Esophagus squamous epithelium (tissue), 5 donors: ENCODE measurements at regions not wholly inside any gene's neighbourhood (a gene's known extent, or its start where the extent isn't known, plus 50 kb on each side); places are given as distances from the start of the nearest gene placed in this dataset.

Experiments used
- DNase-seq: peaks from one replicate; lab custom pipeline; 2025; lab: John Stamatoyannopoulos, UW
- H3K27ac ChIP-seq, 4 donors: fragments of 200-600 bp; sonication (generic); one replicate each; pipeline ENCODE4 v1.5.1; 2016 to 2019; ENCODE audit warnings: mild to moderate bottlenecking in 1 of 4
- H3K27me3 ChIP-seq, 4 donors: fragments of 200-600 bp; sonication (generic); 1 replicate in 3 of 4; 2 replicates in 1 of 4; pipeline versions ENCODE4 v1.5.1 to v1.6.0; 2017 to 2021; ENCODE audit warnings: antibody characterized with exemption in 1 of 4
- H3K36me3 ChIP-seq, 3 donors: fragments of 200-600 bp; sonication (generic); one replicate each; pipeline ENCODE4 v1.5.1; 2016 to 2019
- H3K4me1 ChIP-seq, 3 donors: fragments of 200-600 bp; sonication (generic); one replicate each; pipeline ENCODE4 v1.5.1; 2017 to 2019
- H3K4me3 ChIP-seq, 4 donors: fragments of 200-600 bp; sonication (generic); 1 replicate in 3 of 4; 2 replicates in 1 of 4; pipeline ENCODE4 v1.5.1; 2016 to 2019; ENCODE audit warnings: mild to moderate bottlenecking in 2 of 4, moderate library complexity in 1 of 4
- H3K9me3 ChIP-seq, 3 donors: fragments of 200-600 bp; sonication (generic); one replicate each; pipeline ENCODE4 v1.5.1; 2016 to 2019
- POLR2A ChIP-seq, 4 donors: fragments of 450-650 bp; IDR thresholded peaks; one replicate each; pipeline ENCODE4 v1.6.1; 2017; ENCODE audit warnings: antibody characterized with exemption in 4 of 4, mild to moderate bottlenecking in 4 of 4, moderate library complexity in 3 of 4
- WGBS, 2 donors: methylation state at CpG; one replicate each; pipeline ENCODE4 v1.1.5; 2018; 5-methylcytosine and 5-hydroxymethylcytosine counted together
- intact Hi-C: fragments of 100-400 bp; cut with DNase I; formaldehyde crosslinking; loops from one replicate; pipeline ENCODE4 v1.15.0; 2022
- TF ChIP-seq, protein P1 (sequence below), 6 experiments: fragments of 450-650 bp in 4 of 6; fragments of 200-600 bp in 2 of 6; sonication (generic) in 2 of 6; IDR thresholded peaks; one replicate each; pipeline ENCODE4 v1.5.1; 2016 to 2019; ENCODE audit warnings: antibody characterized with exemption in 6 of 6, mild to moderate bottlenecking in 4 of 6, moderate library complexity in 4 of 6
- donor health status: DM: yes; HTN: yes; CAD: no.

- DNase-seq, result no peak
- TF ChIP-seq, protein P1, sequence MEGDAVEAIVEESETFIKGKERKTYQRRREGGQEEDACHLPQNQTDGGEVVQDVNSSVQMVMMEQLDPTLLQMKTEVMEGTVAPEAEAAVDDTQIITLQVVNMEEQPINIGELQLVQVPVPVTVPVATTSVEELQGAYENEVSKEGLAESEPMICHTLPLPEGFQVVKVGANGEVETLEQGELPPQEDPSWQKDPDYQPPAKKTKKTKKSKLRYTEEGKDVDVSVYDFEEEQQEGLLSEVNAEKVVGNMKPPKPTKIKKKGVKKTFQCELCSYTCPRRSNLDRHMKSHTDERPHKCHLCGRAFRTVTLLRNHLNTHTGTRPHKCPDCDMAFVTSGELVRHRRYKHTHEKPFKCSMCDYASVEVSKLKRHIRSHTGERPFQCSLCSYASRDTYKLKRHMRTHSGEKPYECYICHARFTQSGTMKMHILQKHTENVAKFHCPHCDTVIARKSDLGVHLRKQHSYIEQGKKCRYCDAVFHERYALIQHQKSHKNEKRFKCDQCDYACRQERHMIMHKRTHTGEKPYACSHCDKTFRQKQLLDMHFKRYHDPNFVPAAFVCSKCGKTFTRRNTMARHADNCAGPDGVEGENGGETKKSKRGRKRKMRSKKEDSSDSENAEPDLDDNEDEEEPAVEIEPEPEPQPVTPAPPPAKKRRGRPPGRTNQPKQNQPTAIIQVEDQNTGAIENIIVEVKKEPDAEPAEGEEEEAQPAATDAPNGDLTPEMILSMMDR (IDR thresholded peaks at IDR 0.05), result no peak
- TF ChIP-seq POLR2A (IDR thresholded peaks at IDR 0.05), result no peak
- no peak overlapping the region for H3K27ac ChIP-seq
- peaks cover 0 to 9% (median 0%) of the 10 kb centered on the region in 4 donors for H3K27me3 ChIP-seq
- no peak overlapping the region for H3K4me3 ChIP-seq
- no peaks in the 10 kb centered on the region for H3K36me3 ChIP-seq
- intact Hi-C loops, result no loop called here
- H3K4me1 ChIP-seq, result no peaks in the 10 kb centered on the region
- H3K9me3 ChIP-seq, result no peaks in the 10 kb centered on the region
- 32 to 55% methylated on average over 2 of the region's 2 CpGs for WGBS, 2 donors
Measured at GRCh38 chr2:133948610-133949290, 305.1 kb upstream of the MGAT5 start.

- no peak overlapping the region for H3K4me3 ChIP-seq
- no peak overlapping the region for H3K27ac ChIP-seq
- no peaks in the 10 kb centered on the region for H3K9me3 ChIP-seq
- H3K36me3 ChIP-seq, result no peaks in the 10 kb centered on the region
- no peak for DNase-seq
- H3K27me3 ChIP-seq, result peaks cover 0 to 3% (median 0%) of the 10 kb centered on the region in 4 donors
- no peaks in the 10 kb centered on the region for H3K4me1 ChIP-seq
- TF ChIP-seq POLR2A (IDR thresholded peaks at IDR 0.05), result no peak
- intact Hi-C loops, result no loop called here
- WGBS, 2 donors, result 93 to 97% methylated on average over 3 of the region's 3 CpGs
Measured at GRCh38 chr2:133949595-133949994, 304.3 kb upstream of the MGAT5 start.

DNA sequence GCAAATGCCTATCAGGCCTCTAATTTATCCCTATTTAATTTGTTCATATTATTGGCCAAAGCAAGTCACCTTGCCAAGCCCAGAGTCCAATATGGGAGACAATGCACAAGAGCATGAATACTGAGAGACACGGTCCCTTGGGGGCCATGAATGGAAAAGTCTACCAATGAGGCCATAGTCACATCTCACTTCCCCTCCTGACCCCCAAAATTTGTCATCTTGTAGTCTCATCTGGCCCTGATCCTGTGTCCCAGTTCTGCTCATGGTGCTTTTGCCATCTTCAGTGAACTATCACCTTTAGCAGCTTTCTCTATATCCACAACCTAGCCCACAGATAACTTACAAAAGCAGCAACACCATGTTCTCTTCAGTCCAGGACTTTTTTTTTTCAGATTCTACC is 302.7 kb upstream of the MGAT5 start:
- no peaks in the 10 kb centered on the region for H3K4me1 ChIP-seq
- H3K4me3 ChIP-seq, result no peak overlapping the region
- no peaks in the 10 kb centered on the region for H3K36me3 ChIP-seq
- TF ChIP-seq POLR2A (IDR thresholded peaks at IDR 0.05), result no peak
- TF ChIP-seq, protein P1 (IDR thresholded peaks at IDR 0.05), result no peak
- no peak for DNase-seq
- H3K27ac ChIP-seq, result no peak overlapping the region
- no peaks in the 10 kb centered on the region for H3K9me3 ChIP-seq
- peaks cover 0 to 10% (median 0%) of the 10 kb centered on the region in 4 donors for H3K27me3 ChIP-seq
- intact Hi-C loops, result no loop called here
- WGBS, 2 donors, result 75 to 100% methylated on average over 1 of the region's 1 CpG

DNA sequence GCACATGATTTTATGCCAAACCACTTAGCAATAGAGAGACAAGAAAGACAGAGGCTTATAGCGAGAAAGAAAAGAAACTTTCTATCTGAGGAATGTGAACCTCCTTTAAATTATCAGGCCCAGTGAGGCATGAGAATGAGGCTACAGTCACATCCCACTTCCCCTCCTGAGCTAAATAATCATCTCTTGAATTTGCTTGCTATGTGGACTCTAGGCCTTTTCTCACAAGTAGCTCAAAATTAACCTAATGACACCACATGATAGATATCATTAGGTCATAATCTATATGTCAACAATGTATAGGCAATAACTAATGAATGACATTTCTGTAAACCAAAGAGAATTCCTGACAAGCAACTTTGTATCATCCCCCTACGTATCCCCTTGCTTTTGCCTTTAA is 301.5 kb upstream of the MGAT5 start:
- no peak overlapping the region for H3K27ac ChIP-seq
- peaks cover 0 to 19% (median 0%) of the 10 kb centered on the region in 4 donors for H3K27me3 ChIP-seq
- intact Hi-C loops, result no loop called here
- DNase-seq, result no peak
- WGBS, 2 donors, result 48 to 71% methylated on average over 2 of the region's 2 CpGs
- H3K36me3 ChIP-seq, result no peaks in the 10 kb centered on the region
- no peaks in the 10 kb centered on the region for H3K9me3 ChIP-seq
- H3K4me1 ChIP-seq, result no peaks in the 10 kb centered on the region
- no peak overlapping the region for H3K4me3 ChIP-seq
- TF ChIP-seq, protein P1 (IDR thresholded peaks at IDR 0.05), result no peak
- no peak for TF ChIP-seq POLR2A (IDR thresholded peaks at IDR 0.05)

DNA sequence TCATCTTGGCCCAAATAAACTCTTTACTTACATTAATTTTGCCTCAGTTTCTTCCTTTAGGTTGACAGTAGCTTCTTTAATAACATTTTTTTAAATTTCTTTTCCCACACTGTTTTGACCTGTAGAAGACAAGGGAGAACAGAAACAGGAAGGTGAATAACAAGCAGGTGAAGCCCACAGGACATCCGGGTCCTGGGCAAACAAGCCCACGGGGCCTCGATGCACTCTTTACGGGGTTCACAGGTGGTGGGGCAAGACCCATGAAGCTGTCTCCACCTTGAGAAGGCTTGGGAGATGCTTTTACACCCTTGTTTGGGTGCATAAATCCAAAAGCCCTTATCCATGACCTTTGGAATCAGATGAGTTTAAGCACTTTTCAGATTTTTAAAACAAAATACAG is 301.0 kb upstream of the MGAT5 start:
- no peak overlapping the region for H3K4me3 ChIP-seq
- TF ChIP-seq POLR2A (IDR thresholded peaks at IDR 0.05), result no peak
- TF ChIP-seq, protein P1 (IDR thresholded peaks at IDR 0.05), result no peak
- H3K36me3 ChIP-seq, result no peaks in the 10 kb centered on the region
- H3K27me3 ChIP-seq, result peaks cover 0 to 21% (median 0%) of the 10 kb centered on the region in 4 donors
- WGBS, 2 donors, result 75 to 80% methylated on average over 2 to 4 of the region's 4 CpGs
- no peak overlapping the region for H3K27ac ChIP-seq
- no peak for DNase-seq
- H3K9me3 ChIP-seq, result no peaks in the 10 kb centered on the region
- intact Hi-C loops, result no loop called here
- no peaks in the 10 kb centered on the region for H3K4me1 ChIP-seq
